Stomach (tissue), 8 donors: ENCODE measurements at regions not wholly inside any gene's neighbourhood (a gene's known extent, or its start where the extent isn't known, plus 50 kb on each side); places are given as distances from the start of the nearest gene placed in this dataset.
"Not testable (repeated sequence)": the region's sequence is repeated elsewhere in the genome, so short reads cannot be mapped to it uniquely, and the experiment has no call there.

Experiments
- DNase-seq, 2 donors: peaks; one replicate each; pipeline versions ENCODE4 v3.0.0 to v3.0.0-alpha.2; 2013 to 2019
- H3K27ac ChIP-seq, 5 donors: fragments of 200-600 bp in 4 of 5; sonication (generic) in 4 of 5; one replicate each; pipeline ENCODE4 v1.5.1; 2013 to 2019; ENCODE audit warnings: mild to moderate bottlenecking in 1 of 5, moderate library complexity in 1 of 5
- H3K27me3 ChIP-seq, 3 donors: fragments of 200-600 bp; sonication (generic); one replicate each; pipeline ENCODE4 v1.5.1; 2017 to 2019; ENCODE audit warnings: mixed run types in 1 of 3
- H3K36me3 ChIP-seq, 4 donors: fragments of 200-600 bp; sonication (generic); 1 replicate in 3 of 4; 2 replicates in 1 of 4; pipeline ENCODE4 v1.5.1; 2016 to 2019
- H3K4me1 ChIP-seq, 4 donors: fragments of 200-600 bp; sonication (generic); one replicate each; pipeline ENCODE4 v1.5.1; 2016 to 2019
- H3K4me3 ChIP-seq, 4 donors: fragments of 200-600 bp; sonication (generic) in 3 of 4; one replicate each; pipeline ENCODE4 v1.5.1; 2016 to 2019; ENCODE audit warnings: mild to moderate bottlenecking in 1 of 4
- H3K9me3 ChIP-seq, 4 donors: fragments of 200-600 bp; sonication (generic); one replicate each; pipeline ENCODE4 v1.5.1; 2016 to 2019
- CTCF ChIP-seq, 7 experiments: fragments of 450-650 bp in 4 of 7; fragments of 200-600 bp in 3 of 7; sonication (generic) in 3 of 7; IDR thresholded peaks; one replicate each; pipeline ENCODE4 v1.5.1; 2016 to 2019; ENCODE audit warnings: antibody characterized with exemption in 7 of 7, control low read depth in 2 of 7, mild to moderate bottlenecking in 1 of 7
- EP300 ChIP-seq: sonication (generic); formaldehyde crosslinking; IDR thresholded peaks from one replicate; pipeline ENCODE4 v1.6.1; 2017; ENCODE audit warnings: antibody characterized with exemption
- POLR2A ChIP-seq, 4 donors: fragments of 450-650 bp; IDR thresholded peaks; one replicate each; pipeline ENCODE4 v1.6.1; 2016; ENCODE audit warnings: antibody characterized with exemption in 4 of 4, control low read depth in 2 of 4, mild to moderate bottlenecking in 1 of 4, moderate library complexity in 1 of 4
- POLR2AphosphoS5 ChIP-seq, 3 donors: sonication (generic); formaldehyde crosslinking; IDR thresholded peaks; one replicate each; pipeline ENCODE4 v1.6.1; 2016; ENCODE audit warnings: antibody characterized with exemption in 3 of 3
- WGBS, 5 donors: extraction: QIAGEN DNeasy Blood & Tissue Kit in 3 of 5; methylation state at CpG; one replicate each; pipeline versions ENCODE4 v1.1.5 to v1.1.7; 2013 to 2018; 5-methylcytosine and 5-hydroxymethylcytosine counted together
- intact Hi-C: fragments of 100-400 bp; cut with DNase I; formaldehyde crosslinking; loops from one replicate; pipeline ENCODE4 v1.15.1; 2023; ENCODE audit warnings: low total_unique reads
- donor health status: healthy with polysubstance abuse.
- donor health status: Bipolar disorder and iron deficiency.
- donor health status: healthy.

- intact Hi-C loops: no loop called here
- H3K27me3 ChIP-seq: no peaks in the 10 kb centered on the region
- H3K9me3 ChIP-seq: peaks cover 0 to 10% (median 8%) of the 10 kb centered on the region in 4 donors
- H3K36me3 ChIP-seq: no peaks in the 10 kb centered on the region
- no peak overlapping the region for H3K4me3 ChIP-seq
- no peak for DNase-seq
- H3K4me1 ChIP-seq: no peaks in the 10 kb centered on the region
- H3K27ac ChIP-seq: no peak overlapping the region
- TF ChIP-seq POLR2A (IDR thresholded peaks at IDR 0.05) (no peak), POLR2AphosphoS5 (IDR thresholded peaks at IDR 0.05) (no peak), CTCF (IDR thresholded peaks at IDR 0.05) (no peak), EP300 (no peak)
Observed at GRCh38 chr5:68689010-68689409, 404.8 kb upstream of the SLC30A5 start.

GRCh38 chr5:68691874-68692273 lies 401.9 kb upstream of the SLC30A5 start:
- 68 to 93% (median 73%) methylated on average over 6 to 9 of the region's 9 CpGs for WGBS, 5 donors
- not testable (repeated sequence) for H3K4me3 ChIP-seq

GRCh38 chr5:68698025-68698940 lies 395.5 kb upstream of the SLC30A5 start:
- TF ChIP-seq POLR2A (IDR thresholded peaks at IDR 0.05): no peak
- no peak for TF ChIP-seq POLR2AphosphoS5 (IDR thresholded peaks at IDR 0.05)
- peaks cover 0 to 6% (median 0%) of the 10 kb centered on the region in 4 donors for H3K9me3 ChIP-seq
- H3K4me3 ChIP-seq: no peak overlapping the region
- 71 to 84% (median 82%) methylated on average over 4 of the region's 4 CpGs for WGBS, 5 donors
- H3K36me3 ChIP-seq: no peaks in the 10 kb centered on the region
- intact Hi-C loops: no loop called here
- DNase-seq: no peak
- H3K27me3 ChIP-seq: no peaks in the 10 kb centered on the region
- no peak overlapping the region for H3K27ac ChIP-seq
- H3K4me1 ChIP-seq: no peaks in the 10 kb centered on the region

More at GRCh38 chr5:68691874-68692273, 401.9 kb upstream of the SLC30A5 start:
- H3K36me3 ChIP-seq, intact Hi-C loops, H3K27ac ChIP-seq, H3K27me3 ChIP-seq, H3K9me3 ChIP-seq, DNase-seq, H3K4me1 ChIP-seq: not testable (repeated sequence)

- WGBS, 5 donors: 88 to 97% (median 93%) methylated on average over 2 of the region's 2 CpGs
- H3K4me1 ChIP-seq: no peaks in the 10 kb centered on the region
- TF ChIP-seq POLR2AphosphoS5 (IDR thresholded peaks at IDR 0.05): no peak
- no peak for TF ChIP-seq POLR2A (IDR thresholded peaks at IDR 0.05)
- TF ChIP-seq EP300: no peak
- TF ChIP-seq CTCF (IDR thresholded peaks at IDR 0.05): no peak
- no peaks in the 10 kb centered on the region for H3K36me3 ChIP-seq
- H3K27ac ChIP-seq: no peak overlapping the region
- DNase-seq: no peak
- H3K4me3 ChIP-seq: no peak overlapping the region
- peaks cover 0 to 6% (median 0%) of the 10 kb centered on the region in 4 donors for H3K9me3 ChIP-seq
- intact Hi-C loops: no loop called here
- H3K27me3 ChIP-seq: no peaks in the 10 kb centered on the region
Observed at GRCh38 chr5:68699966-68700365, 393.8 kb upstream of the SLC30A5 start.

- intact Hi-C loops: no loop called here
- Histone ChIP-seq H3K9me3 (no peaks in the 10 kb centered on the region), H3K4me3 (no peak overlapping the region), H3K27me3 (no peaks in the 10 kb centered on the region), H3K4me1 (peaks cover 0 to 10% (median 0%) of the 10 kb centered on the region in 4 donors), H3K36me3 (no peaks in the 10 kb centered on the region), H3K27ac (no peak overlapping the region)
- 49 to 93% (median 75%) methylated on average over 2 of the region's 2 CpGs for WGBS, 5 donors
- TF ChIP-seq POLR2AphosphoS5 (IDR thresholded peaks at IDR 0.05): no peak
- TF ChIP-seq CTCF (IDR thresholded peaks at IDR 0.05): no peak
- no peak for TF ChIP-seq POLR2A (IDR thresholded peaks at IDR 0.05)
- no peak for TF ChIP-seq EP300
- no peak for DNase-seq
Observed at GRCh38 chr5:68707575-68707974, 386.2 kb upstream of the SLC30A5 start.
